HG02642 (cell line): ENCODE measurements at regions not wholly inside any gene's neighbourhood (a gene's known extent, or its start where the extent isn't known, plus 50 kb on each side); places are given as distances from the start of the nearest gene placed in this dataset.

Source experiments
- ATAC-seq: cut with Tn5 transposase; IDR thresholded peaks from one replicate; pipeline ENCODE4 v1.9.1; 2021; ENCODE audit warnings: mild to moderate bottlenecking; ENCODE audit not compliant: unreplicated experiment, poor library complexity

GRCh38 chr13:104011505-104012241 is 945.5 kb upstream of the SLC10A2 start:
- no peak for ATAC-seq

DNA sequence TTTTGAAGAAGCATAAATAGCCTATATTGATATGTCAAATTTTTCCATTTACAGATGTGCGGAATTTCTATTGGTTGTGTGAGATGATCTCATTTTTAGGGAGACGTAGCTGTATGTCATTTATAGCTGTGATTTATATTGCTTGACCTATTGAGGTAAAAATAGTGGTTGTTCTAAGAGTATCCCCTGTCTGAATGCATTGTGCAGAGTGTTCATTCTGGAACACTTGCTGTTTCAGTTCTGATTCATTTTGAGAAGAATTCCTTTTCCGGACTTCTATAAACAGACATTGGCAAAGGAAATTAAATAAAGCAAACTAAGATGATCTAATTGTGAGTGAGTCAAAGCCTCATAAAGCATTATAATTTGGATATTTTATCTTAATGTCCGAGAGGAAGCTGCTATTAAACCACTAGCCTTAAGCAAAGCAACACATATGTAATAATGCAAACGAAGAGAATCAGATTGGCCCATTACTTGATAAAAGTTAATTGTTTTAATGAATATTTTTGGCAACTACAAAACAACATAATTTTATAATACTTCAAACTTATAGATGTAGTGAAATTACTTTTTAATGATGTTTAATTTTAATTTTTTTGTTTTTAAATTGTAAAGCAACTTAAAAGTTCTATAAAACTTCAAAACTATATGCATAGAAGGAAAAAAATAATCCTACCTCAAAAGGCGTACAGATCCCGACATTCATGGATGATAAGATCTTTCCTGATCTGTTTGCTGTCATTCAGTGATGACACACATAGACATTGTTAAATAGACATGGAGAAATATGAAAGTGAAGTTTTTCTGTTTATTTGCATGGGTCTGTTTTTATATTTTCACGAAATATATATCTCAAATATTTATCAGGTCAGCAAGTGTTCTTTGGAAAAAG is 942.6 kb upstream of the SLC10A2 start:
- no peak for ATAC-seq

DNA sequence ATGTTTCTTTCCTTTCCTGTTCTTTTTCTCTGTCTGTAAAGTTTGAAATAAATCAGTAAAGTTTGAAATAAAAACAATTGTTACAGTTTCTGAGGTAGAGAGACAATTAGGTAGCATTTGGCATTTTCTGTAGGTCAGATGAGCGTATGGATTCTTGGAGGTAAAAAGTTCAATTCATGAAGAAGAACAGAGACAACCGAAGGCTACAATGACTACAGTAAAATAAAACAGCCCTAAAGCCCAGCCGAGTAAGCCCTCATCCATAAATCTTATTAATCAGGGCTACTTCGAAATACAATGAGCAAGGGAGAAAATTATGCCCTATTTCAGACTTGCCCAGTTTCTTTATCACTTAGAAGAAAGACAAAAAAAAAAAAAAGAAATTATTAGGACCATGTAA is 941.9 kb upstream of the SLC10A2 start:
- no peak for ATAC-seq

- no peak for ATAC-seq
Observed at GRCh38 chr13:104006625-104007075, 940.4 kb upstream of the SLC10A2 start.

DNA sequence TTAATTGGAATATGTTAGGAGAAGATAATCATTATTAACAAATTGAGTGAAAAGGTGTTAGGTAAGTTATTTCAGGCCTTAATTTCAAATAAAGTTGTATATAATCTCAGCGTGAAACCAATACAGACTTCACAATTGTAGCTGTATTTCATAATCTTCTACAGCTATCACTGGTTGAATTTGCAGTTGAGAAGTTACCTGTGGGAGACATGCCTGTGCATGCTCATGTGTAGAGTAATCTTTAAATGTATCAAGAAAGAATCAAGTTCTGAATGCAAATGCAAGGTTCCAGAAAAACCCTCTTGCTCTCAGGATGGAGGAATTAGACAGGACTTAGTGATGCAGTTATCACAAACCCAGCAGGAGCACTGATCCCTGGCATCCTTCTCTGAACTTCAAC is 938.4 kb upstream of the SLC10A2 start:
- ATAC-seq, result no peak

DNA sequence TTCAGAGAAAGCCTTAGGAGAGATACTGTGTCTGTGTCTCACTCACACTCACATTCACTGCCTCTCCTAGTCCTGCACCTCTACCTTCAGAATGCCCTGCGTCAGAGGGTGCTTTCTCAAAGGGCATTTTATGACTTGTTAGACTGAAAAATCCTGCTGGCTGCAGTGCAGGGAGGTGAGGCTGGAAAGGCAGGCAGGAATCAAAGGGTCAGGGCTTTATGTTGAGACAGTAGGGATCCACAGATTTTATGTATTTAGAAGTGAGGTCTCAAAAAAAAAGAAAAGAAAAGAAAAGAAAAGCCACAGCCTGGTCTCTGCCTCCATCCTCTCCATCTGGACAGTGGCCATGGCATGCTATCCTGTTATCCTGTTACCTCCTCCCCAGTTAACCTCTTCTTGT is 936.0 kb upstream of the SLC10A2 start:
- no peak for ATAC-seq

DNA sequence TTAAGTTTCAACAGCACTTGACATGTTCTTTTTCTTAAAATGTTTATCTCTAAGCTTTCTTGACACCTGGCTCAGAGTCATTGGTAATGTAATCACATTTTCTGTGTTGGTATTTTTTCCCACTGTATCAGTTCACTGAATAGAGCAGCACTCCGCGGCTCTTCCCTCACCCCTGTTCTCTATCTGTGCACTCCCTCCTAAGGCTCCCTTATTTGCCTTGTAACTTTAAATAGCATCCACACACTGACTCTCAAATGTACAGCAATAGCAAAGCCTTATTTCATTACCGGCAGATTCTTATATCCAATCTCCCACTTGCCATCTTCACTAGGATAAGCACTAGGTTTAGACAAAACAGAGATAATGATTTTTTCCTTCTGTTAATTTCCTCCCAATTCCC is 935.5 kb upstream of the SLC10A2 start:
- ATAC-seq, result no peak

- ATAC-seq, result no peak
Observed at GRCh38 chr13:103996733-103997132, 930.5 kb upstream of the SLC10A2 start.

- ATAC-seq, result no peak
Observed at GRCh38 chr13:103983948-103984347, 917.7 kb upstream of the SLC10A2 start.

DNA sequence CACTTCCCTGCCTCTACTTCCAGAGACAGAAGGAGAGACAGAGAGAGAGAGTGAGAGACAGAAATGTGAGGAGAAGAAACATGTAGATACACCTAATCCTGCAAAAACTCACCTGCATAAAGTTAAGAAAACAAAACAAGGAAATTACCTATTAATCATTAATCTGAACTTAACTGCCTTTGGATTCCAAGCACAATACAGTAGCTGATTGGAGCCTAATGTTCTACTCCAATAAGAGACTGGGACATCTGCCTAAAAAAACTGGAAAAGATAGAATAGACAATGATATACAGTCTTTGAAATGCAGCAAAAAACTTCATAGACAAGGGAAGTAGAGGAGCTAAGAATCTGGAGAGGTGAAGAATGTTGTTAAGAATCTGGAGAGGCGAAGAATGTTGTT is 910.2 kb upstream of the SLC10A2 start:
- ATAC-seq, result no peak

DNA sequence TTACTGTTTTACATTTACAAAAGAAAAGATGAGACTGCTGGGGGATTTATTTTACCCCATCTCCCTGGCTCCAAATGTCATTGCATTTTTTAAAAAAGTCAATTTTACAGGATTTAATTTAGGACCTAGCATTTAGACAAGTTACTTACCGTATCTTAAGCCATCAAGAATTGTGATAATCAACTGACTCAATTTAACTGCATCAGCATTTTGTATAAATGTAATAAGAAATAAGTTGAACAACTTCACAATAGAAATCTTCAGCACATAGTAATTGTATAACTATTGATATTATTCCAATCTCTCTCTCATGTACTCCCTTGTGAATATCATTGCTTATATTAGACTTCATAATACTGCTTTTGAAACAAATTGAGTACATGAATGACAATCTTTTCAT is 907.5 kb upstream of the SLC10A2 start:
- no peak for ATAC-seq

DNA sequence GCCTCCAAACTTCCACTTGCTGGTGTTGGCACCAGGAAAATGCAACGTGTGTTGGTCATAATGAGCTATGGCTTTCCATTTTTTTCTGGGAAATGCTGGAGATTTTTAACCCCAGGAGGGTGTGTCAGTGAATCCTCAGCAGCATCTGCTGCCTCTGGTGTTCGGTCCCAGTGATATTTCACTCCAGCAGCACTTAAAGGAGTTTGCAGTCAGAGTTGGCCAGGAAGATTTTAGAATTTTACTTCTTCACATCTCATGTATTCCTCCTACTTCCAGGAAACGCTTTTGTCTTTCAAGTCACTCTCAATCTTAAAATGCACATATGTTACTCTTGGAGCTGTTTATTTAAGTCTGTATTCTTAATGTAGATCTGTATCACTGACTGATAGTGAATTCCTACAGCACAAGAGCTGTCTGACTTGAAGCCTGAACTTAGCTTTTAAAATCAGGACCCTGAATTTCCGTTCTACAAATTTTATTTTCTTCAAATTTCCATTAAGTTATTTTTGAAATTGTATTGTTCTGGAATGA is 903.4 kb upstream of the SLC10A2 start:
- ATAC-seq, result no peak

DNA sequence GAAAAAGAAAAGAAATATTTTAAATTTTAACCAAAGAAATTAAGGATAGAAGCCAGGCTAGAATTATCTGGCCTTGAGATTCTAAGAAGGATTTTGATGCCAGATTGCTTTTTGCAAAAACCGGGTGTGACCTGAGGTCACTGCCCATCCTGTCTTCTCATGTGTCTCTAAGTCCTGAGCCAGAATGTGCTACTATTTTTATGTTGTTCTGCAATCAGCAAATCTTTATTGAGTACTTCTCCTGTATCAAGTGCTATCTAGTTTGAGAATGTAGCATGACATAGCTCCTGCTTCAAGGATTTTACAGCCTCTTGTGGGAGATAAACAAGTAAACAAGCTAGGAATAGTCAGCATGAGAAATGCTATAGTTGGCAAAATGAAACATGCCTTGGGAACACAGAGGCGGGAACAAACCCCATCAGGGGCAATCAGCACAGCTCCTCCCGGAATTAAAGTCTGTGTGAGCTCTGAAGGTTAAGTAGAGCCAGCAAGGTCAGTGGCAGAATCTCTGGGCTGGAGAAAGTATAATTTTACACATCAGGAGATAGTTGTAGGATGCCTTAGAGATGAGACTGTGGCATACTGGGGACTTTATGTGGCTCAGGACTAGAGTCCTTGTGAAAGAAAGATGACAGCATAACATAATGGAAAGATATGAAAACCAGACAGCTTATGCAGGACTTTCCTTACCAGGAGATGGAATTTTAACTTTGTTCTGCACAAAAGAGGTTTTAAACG is 899.5 kb upstream of the SLC10A2 start:
- no peak for ATAC-seq

DNA sequence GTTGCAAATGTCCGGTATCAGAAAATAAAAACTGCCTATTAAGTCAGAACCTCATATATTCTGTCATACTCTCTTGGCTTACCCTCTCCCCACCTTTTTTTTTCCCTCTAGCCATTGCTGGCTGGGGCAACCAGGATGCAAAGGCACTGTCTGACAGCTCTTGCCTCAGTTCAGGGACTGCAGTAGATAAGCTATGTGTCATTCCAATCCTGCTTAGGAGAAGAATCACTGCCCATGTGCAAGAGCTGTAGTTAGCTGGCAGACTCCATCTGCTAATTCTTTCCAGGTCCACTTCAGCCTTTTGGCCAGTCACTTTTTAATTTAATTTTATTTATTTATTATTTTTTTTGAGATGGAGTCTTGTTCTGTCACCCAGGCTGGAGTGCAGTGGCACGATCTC is 895.6 kb upstream of the SLC10A2 start:
- no peak for ATAC-seq

DNA sequence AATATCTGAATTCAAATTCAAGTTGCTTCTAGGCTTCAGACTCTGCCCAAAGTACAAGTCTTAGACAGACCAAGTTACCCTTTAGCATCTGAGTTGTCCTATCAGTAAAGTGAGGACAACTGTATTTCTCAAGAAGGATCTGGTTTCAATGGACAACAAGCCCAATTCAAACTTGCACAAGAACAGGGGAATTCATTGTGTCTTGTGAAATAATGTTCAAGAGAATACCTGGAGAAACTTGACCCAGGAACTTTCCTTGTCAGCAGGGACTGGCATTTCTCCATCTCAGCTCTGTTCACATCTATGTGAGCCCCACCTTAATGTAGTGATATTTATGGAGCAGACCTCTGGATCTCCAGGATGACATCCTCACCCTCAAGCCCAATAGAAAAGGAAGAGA is 894.9 kb upstream of the SLC10A2 start:
- ATAC-seq, result no peak

DNA sequence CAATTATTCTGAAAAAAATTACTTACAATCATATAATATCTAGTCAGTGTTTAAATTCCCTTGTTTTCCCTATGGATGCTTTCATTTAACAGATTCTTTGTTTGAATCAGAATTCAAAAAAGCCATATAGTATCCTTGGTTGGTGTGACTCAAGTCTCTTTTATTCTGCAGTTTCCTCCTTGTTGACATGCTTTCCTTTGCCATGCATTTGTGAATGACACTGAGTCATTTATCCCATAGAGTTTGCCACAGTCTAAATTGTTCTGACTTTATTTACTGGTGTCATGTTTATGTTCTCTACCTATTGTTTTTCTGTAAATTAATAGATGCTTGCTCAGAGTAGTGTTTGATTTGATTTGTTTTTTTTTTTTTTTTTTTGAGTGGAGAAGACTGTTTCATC is 893.8 kb upstream of the SLC10A2 start:
- no peak for ATAC-seq

DNA sequence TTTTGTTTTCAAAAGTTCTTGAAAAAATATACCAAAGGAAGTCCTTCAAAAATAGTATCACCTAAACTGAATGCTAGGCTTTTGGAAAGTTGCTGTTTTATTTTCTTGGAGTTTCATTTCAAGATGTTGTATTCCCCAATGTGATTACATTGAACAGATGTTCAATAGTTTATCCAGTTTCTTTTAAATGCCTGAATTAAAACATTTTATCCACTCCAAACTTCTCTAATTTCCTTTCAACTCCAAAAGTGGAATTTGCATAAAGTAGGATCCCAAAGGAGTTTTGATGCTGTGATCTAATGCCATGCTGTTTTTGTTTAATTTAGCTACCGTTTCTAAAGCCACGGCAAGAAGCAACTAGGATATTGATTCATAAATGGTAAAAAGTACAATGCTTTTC is 892.5 kb upstream of the SLC10A2 start:
- ATAC-seq, result no peak

DNA sequence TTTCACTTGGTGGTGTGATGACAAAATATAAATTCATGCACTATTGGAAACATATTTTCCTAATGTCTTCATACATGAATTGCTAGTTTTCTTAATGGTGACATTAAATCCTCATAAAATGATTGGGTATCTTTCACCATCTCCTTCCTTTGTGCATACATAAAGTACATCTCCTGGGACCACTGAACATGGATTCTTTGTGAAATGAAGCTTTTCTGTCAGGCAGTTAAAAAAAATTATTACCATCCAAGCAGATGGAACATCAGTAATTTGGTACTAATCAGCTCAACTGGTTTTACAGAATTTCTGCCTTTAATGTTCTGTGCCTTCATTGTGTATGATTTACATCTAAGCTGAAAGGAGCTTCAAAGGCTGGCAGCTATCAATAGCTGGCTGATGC is 891.7 kb upstream of the SLC10A2 start:
- no peak for ATAC-seq

DNA sequence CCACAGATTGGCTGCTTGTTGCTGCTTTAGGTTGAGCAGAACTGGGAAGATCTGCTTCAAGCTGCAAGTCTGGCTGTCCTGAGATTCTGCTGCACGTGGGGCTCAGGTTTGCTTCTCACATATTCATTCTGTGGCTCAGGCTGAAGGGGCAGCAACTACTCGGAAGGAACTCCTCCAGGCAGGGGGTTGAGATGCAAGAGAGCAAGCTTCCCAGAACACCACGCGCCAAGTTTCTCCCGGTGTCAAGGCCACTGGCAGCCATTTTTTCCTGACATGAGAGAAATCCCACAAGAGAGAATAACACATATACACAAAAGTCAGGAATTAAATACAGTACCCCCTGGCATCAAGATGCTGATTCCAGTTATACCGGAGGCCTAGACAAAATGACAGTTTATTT is 887.6 kb upstream of the SLC10A2 start:
- ATAC-seq, result no peak

DNA sequence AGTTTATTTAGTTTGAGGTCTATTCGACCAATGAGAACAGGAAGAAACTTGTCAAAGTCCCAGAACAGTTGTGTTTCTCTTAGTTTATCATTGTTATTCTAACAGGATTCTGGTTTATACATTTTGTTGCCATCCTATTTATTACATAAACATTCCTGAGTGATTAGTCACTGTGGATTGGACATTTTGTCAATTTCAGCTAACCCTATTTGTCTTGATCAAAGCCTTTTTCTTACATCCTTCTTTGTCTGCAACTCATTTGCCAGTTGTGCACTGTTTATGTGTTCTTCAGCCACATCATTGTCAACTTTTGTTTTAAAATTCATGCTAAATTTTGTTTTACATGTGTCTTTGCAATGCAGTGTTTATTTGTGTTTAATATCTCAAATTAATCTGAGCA is 886.0 kb upstream of the SLC10A2 start:
- no peak for ATAC-seq

GRCh38 chr13:103948426-103948825 is 882.2 kb upstream of the SLC10A2 start:
- ATAC-seq, result no peak
